ENCODE measurements at regions not wholly inside any gene's neighbourhood (a gene's known extent, or its start where the extent isn't known, plus 50 kb on each side); places are given as distances from the start of the nearest gene placed in this dataset.

GRCh38 chr7:106480161-106480579, 180.8 kb downstream of the CCDC71L start:
- DNase-seq, result no peak

- DNase-seq, result no peak
Observed at GRCh38 chr7:106476751-106477150, 184.2 kb downstream of the CCDC71L start.

GRCh38 chr7:106472741-106473140, 188.0 kb upstream of the NAMPT start:
- DNase-seq, result no peak

GRCh38 chr7:106471686-106472440, 187.1 kb upstream of the NAMPT start:
- DNase-seq, result no peak

GRCh38 chr7:106471021-106471420, 186.2 kb upstream of the NAMPT start:
- DNase-seq, result no peak

GRCh38 chr7:106466867-106467266, 182.1 kb upstream of the NAMPT start:
- DNase-seq, result no peak

GRCh38 chr7:106465704-106466468, 181.1 kb upstream of the NAMPT start:
- no peak for DNase-seq

GRCh38 chr7:106464651-106465050, 179.9 kb upstream of the NAMPT start:
- no peak for DNase-seq

GRCh38 chr7:106463851-106464611, 179.2 kb upstream of the NAMPT start:
- DNase-seq, result no peak

- no peak for DNase-seq
Observed at GRCh38 chr7:106462914-106463482, 178.2 kb upstream of the NAMPT start.

GRCh38 chr7:106462365-106462859, 177.6 kb upstream of the NAMPT start:
- no peak for DNase-seq

GRCh38 chr7:106460792-106461254, 176.0 kb upstream of the NAMPT start:
- no peak for DNase-seq

GRCh38 chr7:106459397-106460072, 174.8 kb upstream of the NAMPT start:
- DNase-seq, result no peak

- no peak for DNase-seq
Observed at GRCh38 chr7:106457678-106458077, 172.9 kb upstream of the NAMPT start.

- DNase-seq, result no peak
Observed at GRCh38 chr7:106456329-106456728, 171.5 kb upstream of the NAMPT start.

GRCh38 chr7:106452031-106452851, 167.5 kb upstream of the NAMPT start:
- no peak for DNase-seq

GRCh38 chr7:106451171-106451570, 166.4 kb upstream of the NAMPT start:
- DNase-seq, result no peak

GRCh38 chr7:106450716-106451115, 165.9 kb upstream of the NAMPT start:
- DNase-seq, result no peak

- no peak for DNase-seq
Observed at GRCh38 chr7:106448992-106449859, 164.4 kb upstream of the NAMPT start.

GRCh38 chr7:106448346-106448991, 163.7 kb upstream of the NAMPT start:
- no peak for DNase-seq
